Suprapubic skin (tissue), 4 donors: ENCODE measurements at regions not wholly inside any gene's neighbourhood (a gene's known extent, or its start where the extent isn't known, plus 50 kb on each side); places are given as distances from the start of the nearest gene placed in this dataset.
"Not testable (repeated sequence)": the region's sequence is repeated elsewhere in the genome, so short reads cannot be mapped to it uniquely, and the experiment has no call there.

Source experiments
- DNase-seq, 2 donors: peaks; one replicate each; pipeline ENCODE4 v3.0.0-alpha.2; 2019; ENCODE audit warnings: low spot score in 2 of 2
- H3K27ac ChIP-seq: fragments of 200-600 bp; sonication (generic); one replicate; pipeline ENCODE4 v1.5.1; 2019
- H3K27me3 ChIP-seq: fragments of 200-600 bp; sonication (generic); one replicate; pipeline ENCODE4 v1.5.1; 2019
- H3K36me3 ChIP-seq: fragments of 200-600 bp; sonication (generic); one replicate; pipeline ENCODE4 v1.5.1; 2019
- H3K4me1 ChIP-seq: fragments of 200-600 bp; sonication (generic); one replicate; pipeline ENCODE4 v1.5.1; 2019
- H3K4me3 ChIP-seq: fragments of 200-600 bp; sonication (generic); one replicate; pipeline ENCODE4 v1.5.1; 2019; ENCODE audit warnings: mild to moderate bottlenecking
- H3K9me3 ChIP-seq: fragments of 200-600 bp; sonication (generic); one replicate; pipeline ENCODE4 v1.5.1; 2019
- CTCF ChIP-seq, 2 donors: fragments of 200-600 bp in 1 of 2; fragments of 450-650 bp in 1 of 2; sonication (generic) in 1 of 2; IDR thresholded peaks; one replicate each; pipeline ENCODE4 v1.5.1; 2016 to 2019; ENCODE audit warnings: antibody characterized with exemption in 2 of 2, mild to moderate bottlenecking in 1 of 2, moderate library complexity in 1 of 2
- EP300 ChIP-seq: sonication (generic); formaldehyde crosslinking; IDR thresholded peaks from one replicate; pipeline ENCODE4 v1.6.1; 2017; ENCODE audit warnings: antibody characterized with exemption
- POLR2A ChIP-seq, 2 donors: fragments of 450-650 bp; IDR thresholded peaks; one replicate each; pipeline ENCODE4 v1.6.1; 2017; ENCODE audit warnings: antibody characterized with exemption in 2 of 2, mild to moderate bottlenecking in 2 of 2, moderate library complexity in 2 of 2
- POLR2AphosphoS5 ChIP-seq, 3 donors: sonication (generic); formaldehyde crosslinking; IDR thresholded peaks; one replicate each; pipeline ENCODE4 v1.6.1; 2017; ENCODE audit warnings: antibody characterized with exemption in 3 of 3
- WGBS: methylation state at CpG from one replicate; pipeline ENCODE4 v1.1.5; 2018; 5-methylcytosine and 5-hydroxymethylcytosine counted together

GRCh38 chr4:3878678-3879077, 112.5 kb downstream of the ADRA2C start:
- no peak for TF ChIP-seq EP300
- no peak for TF ChIP-seq CTCF (IDR thresholded peaks at IDR 0.05)
- no peak for TF ChIP-seq POLR2AphosphoS5 (IDR thresholded peaks at IDR 0.05)
- TF ChIP-seq POLR2A (IDR thresholded peaks at IDR 0.05), result no peak
- Histone ChIP-seq H3K27ac (no peak overlapping the region), H3K36me3 (no peaks in the 10 kb centered on the region), H3K4me3 (no peak overlapping the region), H3K9me3 (no peaks in the 10 kb centered on the region), H3K27me3 (peaks cover 77% of the 10 kb centered on the region), H3K4me1 (peaks cover 12% of the 10 kb centered on the region)
- WGBS, result 74% methylated on average over 2 of the region's 2 CpGs
- DNase-seq, result peak in 1 of 2 donors; percentile 40

- WGBS, result 5% methylated on average over 11 of the region's 46 CpGs
- TF ChIP-seq POLR2A (IDR thresholded peaks at IDR 0.05) (no peak), EP300 (no peak), CTCF (IDR thresholded peaks at IDR 0.05) (no peak), POLR2AphosphoS5 (IDR thresholded peaks at IDR 0.05) (no peak)
- peak; percentile 43 to 67 for DNase-seq
- peaks cover 12% of the 10 kb centered on the region for H3K4me1 ChIP-seq
- no peak overlapping the region for H3K4me3 ChIP-seq
- peaks cover 65% of the 10 kb centered on the region for H3K27me3 ChIP-seq
- H3K9me3 ChIP-seq, result no peaks in the 10 kb centered on the region
- no peak overlapping the region for H3K27ac ChIP-seq
- H3K36me3 ChIP-seq, result no peaks in the 10 kb centered on the region
Observed at GRCh38 chr4:3879681-3880614, 113.8 kb downstream of the ADRA2C start.

GRCh38 chr4:3880615-3881120, 114.5 kb downstream of the ADRA2C start:
- Histone ChIP-seq H3K4me3 (no peak overlapping the region), H3K27me3 (peaks cover 57% of the 10 kb centered on the region), H3K4me1 (peaks cover 12% of the 10 kb centered on the region), H3K36me3 (no peaks in the 10 kb centered on the region), H3K9me3 (no peaks in the 10 kb centered on the region), H3K27ac (no peak overlapping the region)
- peak; percentile 65 to 81 for DNase-seq
- TF ChIP-seq POLR2A (IDR thresholded peaks at IDR 0.05) (no peak), CTCF (IDR thresholded peaks at IDR 0.05) (peak in 1 of 2 donors; percentile 64)
- 7% methylated on average over 15 of the region's 18 CpGs for WGBS

- not testable (repeated sequence) for H3K36me3 ChIP-seq, H3K4me3 ChIP-seq, H3K27ac ChIP-seq, DNase-seq, H3K9me3 ChIP-seq
- H3K4me1 ChIP-seq, result peaks cover 12% of the 10 kb centered on the region
- H3K27me3 ChIP-seq, result peaks cover 48% of the 10 kb centered on the region
- WGBS, result 66% methylated on average over 12 of the region's 12 CpGs
Observed at GRCh38 chr4:3882316-3882885, 116.2 kb downstream of the ADRA2C start.

GRCh38 chr4:3884261-3884660, 118.1 kb downstream of the ADRA2C start:
- not testable (repeated sequence) for DNase-seq, H3K4me3 ChIP-seq, H3K27ac ChIP-seq, H3K9me3 ChIP-seq, H3K36me3 ChIP-seq
- WGBS, result 57% methylated on average over 5 of the region's 5 CpGs
- Histone ChIP-seq H3K4me1 (peaks cover 12% of the 10 kb centered on the region), H3K27me3 (peaks cover 36% of the 10 kb centered on the region)

GRCh38 chr4:3893590-3893989, 127.4 kb downstream of the ADRA2C start:
- H3K27ac ChIP-seq, H3K4me3 ChIP-seq, DNase-seq, H3K9me3 ChIP-seq, H3K4me1 ChIP-seq, H3K36me3 ChIP-seq: not testable (repeated sequence)
- WGBS, result 29% methylated on average over 8 of the region's 8 CpGs
- H3K27me3 ChIP-seq, result peaks cover 12% of the 10 kb centered on the region

GRCh38 chr4:3894086-3894959, 128.1 kb downstream of the ADRA2C start:
- WGBS, result 91% methylated on average over 19 of the region's 20 CpGs
- H3K4me3 ChIP-seq, H3K36me3 ChIP-seq, H3K9me3 ChIP-seq, H3K27ac ChIP-seq, H3K4me1 ChIP-seq, DNase-seq: not testable (repeated sequence)
- peaks cover 17% of the 10 kb centered on the region for H3K27me3 ChIP-seq
